ENCODE measurements at regions not wholly inside any gene's neighbourhood (a gene's known extent, or its start where the extent isn't known, plus 50 kb on each side); places are given as distances from the start of the nearest gene placed in this dataset.

DNA sequence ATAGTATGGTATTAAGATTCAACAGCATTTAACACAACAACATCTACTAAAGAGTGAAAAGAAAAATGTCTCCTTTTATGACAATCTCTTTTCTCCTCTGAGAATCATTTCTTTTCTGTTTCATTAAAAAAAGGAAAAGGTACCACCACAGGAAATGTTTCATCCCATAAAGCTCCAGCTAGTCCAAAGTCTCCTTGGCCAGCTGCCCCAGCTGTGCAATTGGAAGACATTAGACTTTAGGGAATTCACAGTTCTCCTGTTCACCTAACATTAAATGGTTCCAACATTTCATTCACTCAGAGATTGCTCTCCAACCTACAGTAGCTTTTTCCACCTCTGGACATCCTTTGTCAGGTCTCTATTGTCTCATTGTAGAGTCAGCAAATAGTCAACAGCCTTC is 78.7 kb upstream of the YPEL5 start:
- no peak for TF ChIP-seq POLR2A (IDR thresholded peaks at IDR 0.05)
- TF ChIP-seq, protein P1, sequence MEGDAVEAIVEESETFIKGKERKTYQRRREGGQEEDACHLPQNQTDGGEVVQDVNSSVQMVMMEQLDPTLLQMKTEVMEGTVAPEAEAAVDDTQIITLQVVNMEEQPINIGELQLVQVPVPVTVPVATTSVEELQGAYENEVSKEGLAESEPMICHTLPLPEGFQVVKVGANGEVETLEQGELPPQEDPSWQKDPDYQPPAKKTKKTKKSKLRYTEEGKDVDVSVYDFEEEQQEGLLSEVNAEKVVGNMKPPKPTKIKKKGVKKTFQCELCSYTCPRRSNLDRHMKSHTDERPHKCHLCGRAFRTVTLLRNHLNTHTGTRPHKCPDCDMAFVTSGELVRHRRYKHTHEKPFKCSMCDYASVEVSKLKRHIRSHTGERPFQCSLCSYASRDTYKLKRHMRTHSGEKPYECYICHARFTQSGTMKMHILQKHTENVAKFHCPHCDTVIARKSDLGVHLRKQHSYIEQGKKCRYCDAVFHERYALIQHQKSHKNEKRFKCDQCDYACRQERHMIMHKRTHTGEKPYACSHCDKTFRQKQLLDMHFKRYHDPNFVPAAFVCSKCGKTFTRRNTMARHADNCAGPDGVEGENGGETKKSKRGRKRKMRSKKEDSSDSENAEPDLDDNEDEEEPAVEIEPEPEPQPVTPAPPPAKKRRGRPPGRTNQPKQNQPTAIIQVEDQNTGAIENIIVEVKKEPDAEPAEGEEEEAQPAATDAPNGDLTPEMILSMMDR (IDR thresholded peaks at IDR 0.05 in 4 of 5, conservative IDR thresholded peaks at IDR 0.05 in 1 of 5) = no peak
